HCT116 (cell line): ENCODE measurements at regions not wholly inside any gene's neighbourhood (a gene's known extent, or its start where the extent isn't known, plus 50 kb on each side); places are given as distances from the start of the nearest gene placed in this dataset.

Experiments used
- ATAC-seq: fragments of 200-7000 bp; cut with Tn5 transposase; 2 replicates; pipeline ENCODE4 v1.9.1; 2020; ENCODE audit warnings: mild to moderate bottlenecking, moderate library complexity
- BruUV-seq: library from RNA; stranded (reverse); fragments of 400-500 nt; replicated peaks from 2 replicates; lab custom pipeline; 2021; lab: Mats Ljungman, UMichigan
- CTCF ChIA-PET: fragments of 300-600 bp; sonication (Branson Sonifier 250); formaldehyde crosslinking; loops from one replicate; lab custom pipeline; 2021; ENCODE audit warnings: antibody characterized with exemption; lab: Charles Lee
- POLR2A ChIA-PET: fragments of 300-600, 350-600 bp; sonication (Branson Sonifier 250); formaldehyde crosslinking; loops from one replicate; lab custom pipeline; 2021; ENCODE audit warnings: antibody characterized with exemption; lab: Charles Lee
- RAD21 ChIA-PET, 2 experiments: fragments of 300-600 bp; sonication (Branson Sonifier 250); formaldehyde crosslinking; loops; one replicate each; lab custom pipeline; 2023; ENCODE audit warnings: low total read pairs in 2 of 2; ENCODE audit not compliant: uncharacterized antibody in 2 of 2, unreplicated experiment in 2 of 2, low non-redundant PET in 1 of 2; lab: Charles Lee
- DNase-seq: peaks from one replicate; pipeline ENCODE4 v3.0.0-alpha.2; 2010; ENCODE audit warnings: low read depth, low spot score
- H2AFZ ChIP-seq: fragments of 200-600 bp; shearing (Covaris generic), sonication (generic); 2 replicates; pipeline ENCODE4 v1.6.1; 2017; ENCODE audit warnings: low read depth, mixed run types, mixed read lengths, antibody characterized with exemption, low read length; ENCODE audit not compliant: poor library complexity, severe bottlenecking
- H3K27ac ChIP-seq: 2 replicates; pipeline ENCODE4 v1.5.1; 2012; ENCODE audit warnings: low read depth, low read length
- H3K27me3 ChIP-seq: fragments of 200-600 bp; sonication (generic); 2 replicates; pipeline ENCODE4 v1.6.1; 2016; ENCODE audit warnings: mixed run types, low read length, mixed read lengths; ENCODE audit not compliant: insufficient read depth
- H3K36me3 ChIP-seq, 2 experiments: fragments of 200-500 bp in 1 of 2; fragments of 200-600 bp in 1 of 2; sonication (Bioruptor generic) in 1 of 2; sonication (generic) in 1 of 2; 2 replicates each; pipeline versions ENCODE4 v1.5.1 to v1.6.1; 2014 to 2016; ENCODE audit warnings: low read length in 2 of 2, inconsistent platforms in 1 of 2, mixed read lengths in 1 of 2, mixed run types in 1 of 2; ENCODE audit not compliant: insufficient read depth in 2 of 2, control insufficient read depth in 1 of 2
- H3K4me1 ChIP-seq, 2 experiments: fragments of 200-600 bp in 1 of 2; sonication (generic) in 1 of 2; 2 replicates each; pipeline versions ENCODE4 v1.5.1 to v1.6.1; 2012 to 2017; ENCODE audit warnings: low read length in 2 of 2, inconsistent platforms in 1 of 2, mild to moderate bottlenecking in 1 of 2, mixed read lengths in 1 of 2, mixed run types in 1 of 2, moderate library complexity in 1 of 2; ENCODE audit not compliant: insufficient read depth in 2 of 2, control insufficient read depth in 1 of 2
- H3K4me2 ChIP-seq: fragments of 200-600 bp; sonication (generic); 2 replicates; pipeline ENCODE4 v1.6.1; 2017; ENCODE audit warnings: mixed run types, low read length, mixed read lengths
- H3K4me3 ChIP-seq, 2 experiments: fragments of 200-600 bp in 1 of 2; sonication (generic) in 1 of 2; replicated peaks in 1 of 2; 2 replicates each; pipeline ENCODE4 v1.5.1; 2011 to 2016; ENCODE audit warnings: low read length in 2 of 2, control low read depth in 1 of 2, low read depth in 1 of 2, mild to moderate bottlenecking in 1 of 2, mixed read lengths in 1 of 2, mixed run types in 1 of 2
- H3K79me2 ChIP-seq: fragments of 200-600 bp; sonication (generic); 2 replicates; pipeline ENCODE4 v1.6.1; 2017; ENCODE audit warnings: mild to moderate bottlenecking, mixed run types, low read length, moderate library complexity, mixed read lengths; ENCODE audit not compliant: insufficient read depth
- H3K9ac ChIP-seq: fragments of 200-600 bp; sonication (generic); 2 replicates; pipeline ENCODE4 v1.6.1; 2016; ENCODE audit warnings: low read length, mixed read lengths
- H3K9me2 ChIP-seq: fragments of 200-600 bp; sonication (generic), shearing (Covaris generic); 2 replicates; pipeline ENCODE4 v1.6.1; 2017; ENCODE audit warnings: mixed run types, mild to moderate bottlenecking, moderate library complexity; ENCODE audit not compliant: insufficient read depth
- H3K9me3 ChIP-seq, 2 experiments: fragments of 200-500 bp in 1 of 2; fragments of 200-600 bp in 1 of 2; sonication (Bioruptor generic) in 1 of 2; sonication (generic) in 1 of 2; 2 replicates each; pipeline ENCODE4 v1.6.1; 2014 to 2017; ENCODE audit warnings: low read length in 2 of 2, mixed read lengths in 2 of 2, inconsistent platforms in 1 of 2, low read depth in 1 of 2, mild to moderate bottlenecking in 1 of 2, mixed run types in 1 of 2, moderate library complexity in 1 of 2; ENCODE audit not compliant: control insufficient read depth in 1 of 2, insufficient read depth in 1 of 2
- H4K20me1 ChIP-seq: fragments of 200-600 bp; sonication (generic), shearing (Covaris generic); 2 replicates; pipeline ENCODE4 v1.6.1; 2017; ENCODE audit warnings: mixed run types, mild to moderate bottlenecking, moderate library complexity; ENCODE audit not compliant: insufficient read depth
- CBX3 ChIP-seq: IDR thresholded peaks from 2 replicates; pipeline ENCODE4 v1.6.1; 2012; ENCODE audit warnings: low read depth
- CEBPB ChIP-seq: IDR thresholded peaks from 2 replicates; pipeline ENCODE4 v1.6.1; 2012; ENCODE audit warnings: low read depth
- ELF1 ChIP-seq: IDR thresholded peaks from 2 replicates; pipeline ENCODE4 v1.6.1; 2012; ENCODE audit warnings: low read depth, borderline replicate concordance
- EZH2phosphoT487 ChIP-seq: fragments of 200-600 bp; IDR thresholded peaks from 2 replicates; pipeline ENCODE4 v1.6.1; 2018; ENCODE audit warnings: antibody characterized with exemption, borderline replicate concordance
- TCF7L2 ChIP-seq: IDR thresholded peaks from 2 replicates; pipeline ENCODE4 v1.7.0; 2011; ENCODE audit warnings: borderline replicate concordance, inconsistent platforms; ENCODE audit not compliant: insufficient read depth, insufficient read length; ENCODE audit errors: extremely low read depth
- YY1 ChIP-seq: IDR thresholded peaks from 2 replicates; pipeline ENCODE4 v1.6.1; 2011; ENCODE audit warnings: low read length, low read depth, moderate library complexity, mild to moderate bottlenecking; ENCODE audit not compliant: insufficient replicate concordance; ENCODE audit errors: extremely low read depth
- ZFX ChIP-seq: fragments of 450-650 bp; IDR thresholded peaks from 2 replicates; pipeline ENCODE4 v1.6.1; 2017
- intact Hi-C: fragments of 100-400 bp; cut with micrococcal nuclease; formaldehyde crosslinking; loops from 2 replicates; pipeline ENCODE4 v1.10.0; 2022
- TF ChIP-seq, protein P1 (sequence below): IDR thresholded peaks from 2 replicates; pipeline ENCODE4 v1.6.1; 2012
- TF ChIP-seq, protein P2 (sequence below): IDR thresholded peaks from 2 replicates; pipeline ENCODE4 v1.6.1; 2012
- TF ChIP-seq, protein P3 (sequence below): IDR thresholded peaks from 2 replicates; pipeline ENCODE4 v1.6.1; 2011; ENCODE audit warnings: mild to moderate bottlenecking, low read length, moderate library complexity; ENCODE audit not compliant: insufficient replicate concordance; ENCODE audit errors: extremely low read depth
- TF ChIP-seq, protein P4 (sequence below): IDR thresholded peaks from 2 replicates; pipeline ENCODE4 v1.6.1; 2012; ENCODE audit warnings: low read depth

DNA sequence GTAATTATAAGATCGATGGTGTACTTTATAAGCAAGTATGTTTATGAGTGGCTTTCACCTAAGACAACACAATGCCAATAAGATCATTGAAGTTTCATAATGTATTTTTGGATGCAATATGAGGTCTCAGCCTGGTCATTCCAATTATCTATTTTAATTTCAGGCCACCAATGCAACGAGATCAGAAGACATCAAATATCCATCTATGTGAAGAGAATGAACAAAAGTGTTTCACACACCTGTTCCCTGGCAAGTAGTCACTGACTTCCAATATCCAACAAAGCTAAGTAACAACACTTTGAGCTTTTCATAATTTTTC is 53.6 kb upstream of the TMCO5A start:
- CTCF ChIA-PET: interaction anchor here (0.8 to 2.6 kb wide), 8 partner anchors 11 to 1381 kb away, joined by 3 to 18 read pairs (median 4); no protein-coding TSS in a partner anchor
- Histone ChIP-seq H2AFZ (peak overlapping the region; percentile 40), H3K9ac (no peak overlapping the region), H3K79me2 (no peaks in the 10 kb centered on the region), H3K9me2 (no peaks in the 10 kb centered on the region), H3K36me3 (no peaks in the 10 kb centered on the region), H3K4me3 (no peak overlapping the region), H4K20me1 (no peaks in the 10 kb centered on the region), H3K27me3 (peaks cover 16% of the 10 kb centered on the region), H3K27ac (no peak overlapping the region), H3K4me1 (peaks cover 13 to 22% of the 10 kb centered on the region in 2 experiments), H3K4me2 (no peak overlapping the region), H3K9me3 (no peaks in the 10 kb centered on the region)
- POLR2A ChIA-PET: no interaction called here
- RAD21 ChIA-PET: no interaction called here
- no peak for DNase-seq
- intact Hi-C loops: loop anchor here (1.0 to 5.0 kb wide), 5 partner anchors 198 to 1378 kb away; no protein-coding TSS in a partner anchor
- ATAC-seq: no peak; the same call in 1 of the 2 replicates
- TF ChIP-seq, protein P1, sequence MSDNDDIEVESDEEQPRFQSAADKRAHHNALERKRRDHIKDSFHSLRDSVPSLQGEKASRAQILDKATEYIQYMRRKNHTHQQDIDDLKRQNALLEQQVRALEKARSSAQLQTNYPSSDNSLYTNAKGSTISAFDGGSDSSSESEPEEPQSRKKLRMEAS: no peak
- TF ChIP-seq CBX3 (no peak), ZFX (no peak), EZH2phosphoT487 (no peak), ELF1 (no peak)
- TF ChIP-seq, protein P2, sequence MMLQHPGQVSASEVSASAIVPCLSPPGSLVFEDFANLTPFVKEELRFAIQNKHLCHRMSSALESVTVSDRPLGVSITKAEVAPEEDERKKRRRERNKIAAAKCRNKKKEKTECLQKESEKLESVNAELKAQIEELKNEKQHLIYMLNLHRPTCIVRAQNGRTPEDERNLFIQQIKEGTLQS: no peak
- BruUV-seq: no TSS peak

DNA sequence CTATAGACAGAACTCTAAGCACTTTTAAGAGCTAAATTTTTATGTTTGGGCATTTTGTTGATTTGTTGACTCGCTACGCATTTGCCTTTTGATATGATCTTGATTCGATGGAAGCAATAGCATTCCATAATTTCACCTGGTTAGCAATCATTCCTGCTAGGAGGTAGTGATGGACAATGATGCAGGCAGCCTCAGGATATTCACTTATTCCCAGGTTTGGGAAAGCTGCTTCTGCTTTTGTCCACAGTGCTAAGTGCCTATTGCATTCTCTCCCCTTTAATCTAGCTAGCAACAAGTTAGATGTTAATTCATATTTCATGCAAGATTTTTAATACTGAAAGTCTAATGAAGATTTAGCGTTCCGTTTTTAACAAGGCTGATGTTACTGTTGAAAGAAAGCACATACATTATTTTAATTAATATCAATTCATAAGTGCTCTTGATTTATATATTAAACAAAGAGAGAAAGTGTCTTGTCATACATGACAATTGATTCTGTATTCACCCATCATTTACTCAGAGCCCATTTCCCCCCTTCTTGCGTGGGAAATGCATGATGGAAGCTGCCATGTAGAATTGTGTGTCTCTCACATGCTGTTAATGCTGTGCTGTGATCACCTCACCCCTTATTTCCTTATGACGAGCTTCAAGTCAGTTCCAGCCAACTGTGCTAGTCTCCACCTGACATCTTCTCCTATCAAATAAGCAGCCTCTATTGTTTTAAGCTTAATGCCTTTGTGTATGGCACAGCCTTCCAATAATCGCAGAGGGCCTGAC is 53.0 kb upstream of the TMCO5A start:
- Histone ChIP-seq H3K4me1 (peaks cover 13 to 22% of the 10 kb centered on the region in 2 experiments), H3K9me2 (no peaks in the 10 kb centered on the region), H3K4me2 (no peak overlapping the region), H3K9me3 (no peaks in the 10 kb centered on the region), H3K36me3 (no peaks in the 10 kb centered on the region), H3K79me2 (no peaks in the 10 kb centered on the region), H3K27ac (no peak overlapping the region), H3K9ac (no peak overlapping the region), H2AFZ (peak overlapping the region; percentile 40), H3K4me3 (no peak overlapping the region), H3K27me3 (peaks cover 9% of the 10 kb centered on the region; the same call in 1 of the 2 replicates), H4K20me1 (no peaks in the 10 kb centered on the region)
- CTCF ChIA-PET: interaction anchor here (0.6 to 2.6 kb wide), 6 partner anchors 10 to 1382 kb away, joined by 3 to 18 read pairs (median 4); no protein-coding TSS in a partner anchor
- POLR2A ChIA-PET: no interaction called here
- no peak for DNase-seq
- RAD21 ChIA-PET: no interaction called here
- intact Hi-C loops: loop anchor here (2.0 to 5.0 kb wide), 4 partner anchors 199 to 1379 kb away; no protein-coding TSS in a partner anchor
- ATAC-seq: no peak
- BruUV-seq: no TSS peak
- TF ChIP-seq YY1 (no peak), EZH2phosphoT487 (no peak), CEBPB (no peak), ZFX (no peak), TCF7L2 (no peak)
- TF ChIP-seq, protein P3, sequence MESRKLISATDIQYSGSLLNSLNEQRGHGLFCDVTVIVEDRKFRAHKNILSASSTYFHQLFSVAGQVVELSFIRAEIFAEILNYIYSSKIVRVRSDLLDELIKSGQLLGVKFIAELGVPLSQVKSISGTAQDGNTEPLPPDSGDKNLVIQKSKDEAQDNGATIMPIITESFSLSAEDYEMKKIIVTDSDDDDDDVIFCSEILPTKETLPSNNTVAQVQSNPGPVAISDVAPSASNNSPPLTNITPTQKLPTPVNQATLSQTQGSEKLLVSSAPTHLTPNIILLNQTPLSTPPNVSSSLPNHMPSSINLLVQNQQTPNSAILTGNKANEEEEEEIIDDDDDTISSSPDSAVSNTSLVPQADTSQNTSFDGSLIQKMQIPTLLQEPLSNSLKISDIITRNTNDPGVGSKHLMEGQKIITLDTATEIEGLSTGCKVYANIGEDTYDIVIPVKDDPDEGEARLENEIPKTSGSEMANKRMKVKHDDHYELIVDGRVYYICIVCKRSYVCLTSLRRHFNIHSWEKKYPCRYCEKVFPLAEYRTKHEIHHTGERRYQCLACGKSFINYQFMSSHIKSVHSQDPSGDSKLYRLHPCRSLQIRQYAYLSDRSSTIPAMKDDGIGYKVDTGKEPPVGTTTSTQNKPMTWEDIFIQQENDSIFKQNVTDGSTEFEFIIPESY: no peak
- TF ChIP-seq, protein P4, sequence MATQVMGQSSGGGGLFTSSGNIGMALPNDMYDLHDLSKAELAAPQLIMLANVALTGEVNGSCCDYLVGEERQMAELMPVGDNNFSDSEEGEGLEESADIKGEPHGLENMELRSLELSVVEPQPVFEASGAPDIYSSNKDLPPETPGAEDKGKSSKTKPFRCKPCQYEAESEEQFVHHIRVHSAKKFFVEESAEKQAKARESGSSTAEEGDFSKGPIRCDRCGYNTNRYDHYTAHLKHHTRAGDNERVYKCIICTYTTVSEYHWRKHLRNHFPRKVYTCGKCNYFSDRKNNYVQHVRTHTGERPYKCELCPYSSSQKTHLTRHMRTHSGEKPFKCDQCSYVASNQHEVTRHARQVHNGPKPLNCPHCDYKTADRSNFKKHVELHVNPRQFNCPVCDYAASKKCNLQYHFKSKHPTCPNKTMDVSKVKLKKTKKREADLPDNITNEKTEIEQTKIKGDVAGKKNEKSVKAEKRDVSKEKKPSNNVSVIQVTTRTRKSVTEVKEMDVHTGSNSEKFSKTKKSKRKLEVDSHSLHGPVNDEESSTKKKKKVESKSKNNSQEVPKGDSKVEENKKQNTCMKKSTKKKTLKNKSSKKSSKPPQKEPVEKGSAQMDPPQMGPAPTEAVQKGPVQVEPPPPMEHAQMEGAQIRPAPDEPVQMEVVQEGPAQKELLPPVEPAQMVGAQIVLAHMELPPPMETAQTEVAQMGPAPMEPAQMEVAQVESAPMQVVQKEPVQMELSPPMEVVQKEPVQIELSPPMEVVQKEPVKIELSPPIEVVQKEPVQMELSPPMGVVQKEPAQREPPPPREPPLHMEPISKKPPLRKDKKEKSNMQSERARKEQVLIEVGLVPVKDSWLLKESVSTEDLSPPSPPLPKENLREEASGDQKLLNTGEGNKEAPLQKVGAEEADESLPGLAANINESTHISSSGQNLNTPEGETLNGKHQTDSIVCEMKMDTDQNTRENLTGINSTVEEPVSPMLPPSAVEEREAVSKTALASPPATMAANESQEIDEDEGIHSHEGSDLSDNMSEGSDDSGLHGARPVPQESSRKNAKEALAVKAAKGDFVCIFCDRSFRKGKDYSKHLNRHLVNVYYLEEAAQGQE: no peak
- TF ChIP-seq, protein P1: no peak
